Kidney (tissue), 13 donors: ENCODE measurements at regions not wholly inside any gene's neighbourhood (a gene's known extent, or its start where the extent isn't known, plus 50 kb on each side); places are given as distances from the start of the nearest gene placed in this dataset.

ENCODE experiments used
- DNase-seq, 5 donors: peaks; one replicate each; pipeline ENCODE4 v3.0.0-alpha.2; 2013 to 2020
- FAIRE-seq: peaks from 2 replicates; lab custom pipeline; 2012; peaks lifted over from hg19 to GRCh38; lab: Jason Lieb, UNC
- H3K27ac ChIP-seq, 2 donors: one replicate each; pipeline ENCODE4 v1.7.0; 2013; ENCODE audit warnings: low read depth in 2 of 2, low read length in 2 of 2, inconsistent platforms in 1 of 2
- H3K27me3 ChIP-seq: one replicate; pipeline ENCODE4 v1.7.1; 2013; ENCODE audit warnings: low read length, inconsistent platforms; ENCODE audit not compliant: control insufficient read depth, insufficient read depth
- H3K36me3 ChIP-seq, 3 donors: one replicate each; pipeline versions ENCODE4 v1.7.0 to v1.7.1; 2013; ENCODE audit warnings: low read length in 3 of 3, control low read depth in 1 of 3, inconsistent platforms in 1 of 3; ENCODE audit not compliant: insufficient read depth in 3 of 3, control insufficient read depth in 2 of 3
- H3K4me1 ChIP-seq, 3 donors: one replicate each; pipeline versions ENCODE4 v1.7.0 to v1.7.1; 2013; ENCODE audit warnings: low read length in 3 of 3, inconsistent platforms in 1 of 3, low read depth in 1 of 3; ENCODE audit not compliant: control insufficient read depth in 2 of 3, insufficient read depth in 2 of 3
- H3K4me3 ChIP-seq, 3 donors: one replicate each; pipeline versions ENCODE4 v1.7.0 to v1.8.1; 2013; ENCODE audit warnings: low read length in 3 of 3, control low read depth in 1 of 3, inconsistent platforms in 1 of 3
- H3K9ac ChIP-seq, 3 donors: one replicate each; pipeline versions ENCODE4 v1.7.0 to v1.7.1; 2013; ENCODE audit warnings: low read length in 3 of 3, control low read depth in 1 of 3, inconsistent platforms in 1 of 3
- H3K9me3 ChIP-seq, 3 donors: one replicate each; pipeline versions ENCODE4 v1.7.0 to v1.7.1; 2013; ENCODE audit warnings: low read length in 3 of 3, control low read depth in 1 of 3, inconsistent platforms in 1 of 3; ENCODE audit not compliant: control insufficient read depth in 2 of 3, insufficient read depth in 1 of 3
- intact Hi-C: fragments of 100-400 bp; cut with DNase I; formaldehyde crosslinking; loops from one replicate; pipeline ENCODE4 v1.11.1; 2022
- TF ChIP-seq, protein P1 (sequence below): IDR thresholded peaks from 3 replicates; pipeline ENCODE4 v1.5.1; 2012; ENCODE audit warnings: mild to moderate bottlenecking, moderate library complexity, borderline replicate concordance; ENCODE audit not compliant: insufficient read depth; ENCODE audit errors: extremely low read depth
- donor health status: control.
- donor health status: control.
- donor health status: control.
- donor health status: control.
- donor health status: control.
- donor health status: DM: yes; HTN: yes; CAD: no.
- donor health status: Normal renal cell carcinoma (clear cell type).

DNA sequence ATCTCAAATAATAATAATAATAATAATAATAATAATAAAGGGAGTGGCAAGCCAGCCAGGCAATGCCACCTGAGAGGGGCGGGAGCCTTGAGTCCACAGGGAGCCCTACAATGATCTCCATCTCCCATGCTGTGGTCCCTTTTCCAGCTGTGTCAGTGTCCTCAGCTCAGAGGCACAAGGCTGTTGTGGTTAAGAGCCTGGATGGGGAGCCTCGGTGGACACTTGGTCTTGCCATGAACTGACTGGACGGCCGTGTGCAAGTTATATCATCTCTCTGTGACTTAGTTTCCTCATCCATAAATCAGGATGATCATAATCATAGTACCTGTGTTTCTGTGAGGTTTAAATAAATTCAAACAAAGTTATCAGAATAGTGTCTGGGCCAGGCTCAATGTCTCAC lies 127.8 kb upstream of the TIAM1 start:
- DNase-seq: no peak
- intact Hi-C loops: no loop called here
- Histone ChIP-seq H3K36me3 (no peaks in the 10 kb centered on the region), H3K4me3 (no peak overlapping the region), H3K27ac (no peak overlapping the region), H3K27me3 (no peaks in the 10 kb centered on the region), H3K9me3 (no peaks in the 10 kb centered on the region), H3K4me1 (peaks cover 0 to 5% (median 0%) of the 10 kb centered on the region in 3 donors), H3K9ac (no peak overlapping the region)
- TF ChIP-seq, protein P1, sequence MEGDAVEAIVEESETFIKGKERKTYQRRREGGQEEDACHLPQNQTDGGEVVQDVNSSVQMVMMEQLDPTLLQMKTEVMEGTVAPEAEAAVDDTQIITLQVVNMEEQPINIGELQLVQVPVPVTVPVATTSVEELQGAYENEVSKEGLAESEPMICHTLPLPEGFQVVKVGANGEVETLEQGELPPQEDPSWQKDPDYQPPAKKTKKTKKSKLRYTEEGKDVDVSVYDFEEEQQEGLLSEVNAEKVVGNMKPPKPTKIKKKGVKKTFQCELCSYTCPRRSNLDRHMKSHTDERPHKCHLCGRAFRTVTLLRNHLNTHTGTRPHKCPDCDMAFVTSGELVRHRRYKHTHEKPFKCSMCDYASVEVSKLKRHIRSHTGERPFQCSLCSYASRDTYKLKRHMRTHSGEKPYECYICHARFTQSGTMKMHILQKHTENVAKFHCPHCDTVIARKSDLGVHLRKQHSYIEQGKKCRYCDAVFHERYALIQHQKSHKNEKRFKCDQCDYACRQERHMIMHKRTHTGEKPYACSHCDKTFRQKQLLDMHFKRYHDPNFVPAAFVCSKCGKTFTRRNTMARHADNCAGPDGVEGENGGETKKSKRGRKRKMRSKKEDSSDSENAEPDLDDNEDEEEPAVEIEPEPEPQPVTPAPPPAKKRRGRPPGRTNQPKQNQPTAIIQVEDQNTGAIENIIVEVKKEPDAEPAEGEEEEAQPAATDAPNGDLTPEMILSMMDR: no peak
- no peak for FAIRE-seq

DNA sequence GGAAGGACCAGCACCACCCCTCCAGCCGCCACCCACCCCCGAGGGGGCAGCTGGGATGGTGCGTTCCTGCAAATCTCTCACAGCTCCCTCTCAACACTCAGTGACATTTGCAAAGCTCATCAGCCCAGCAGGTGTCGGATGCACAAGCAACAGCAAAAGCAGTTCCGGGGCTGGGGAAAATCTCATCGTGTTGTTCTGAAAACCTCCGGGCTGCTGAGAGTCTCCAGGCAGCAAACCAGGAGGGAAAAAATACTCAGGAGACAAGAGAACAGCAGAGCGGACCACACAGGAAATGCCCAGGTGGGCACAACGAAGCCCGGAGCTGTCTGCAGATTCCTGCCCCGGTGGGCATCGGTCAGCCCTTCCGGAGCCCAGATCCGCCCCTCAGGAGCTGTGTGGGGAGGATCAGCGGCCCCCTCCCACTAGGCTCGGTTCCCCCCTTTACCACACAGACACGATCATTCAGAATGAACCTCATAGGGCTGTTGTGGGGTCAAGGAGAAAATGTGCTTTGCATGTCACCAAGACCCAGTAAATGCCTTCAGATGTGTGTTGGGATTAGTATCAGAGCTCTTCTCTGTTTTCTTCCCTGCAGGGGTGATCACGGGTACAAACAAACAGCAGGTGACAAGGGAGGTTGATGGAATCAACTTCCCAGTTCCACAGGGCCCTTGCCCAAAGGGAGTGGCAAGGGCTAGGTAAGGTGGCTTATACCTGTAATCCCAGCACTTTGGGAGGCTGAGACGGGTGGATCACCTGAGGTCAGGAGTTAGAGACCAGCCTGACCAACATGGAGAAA lies 127.0 kb upstream of the TIAM1 start:
- Histone ChIP-seq H3K27me3 (no peaks in the 10 kb centered on the region), H3K9ac (no peak overlapping the region), H3K27ac (no peak overlapping the region), H3K36me3 (no peaks in the 10 kb centered on the region), H3K4me3 (no peak overlapping the region), H3K4me1 (no peaks in the 10 kb centered on the region), H3K9me3 (no peaks in the 10 kb centered on the region)
- intact Hi-C loops: no loop called here
- FAIRE-seq (no peak), DNase-seq (no peak)
- TF ChIP-seq, protein P1: no peak

GRCh38 chr21:31460980-31461379 lies 116.9 kb upstream of the TIAM1 start:
- no peak overlapping the region for H3K4me3 ChIP-seq
- H3K4me1 ChIP-seq: no peaks in the 10 kb centered on the region
- intact Hi-C loops: no loop called here
- FAIRE-seq (no peak), DNase-seq (no peak)
- TF ChIP-seq, protein P1: no peak
- no peak overlapping the region for H3K9ac ChIP-seq
- H3K9me3 ChIP-seq: no peaks in the 10 kb centered on the region
- no peak overlapping the region for H3K27ac ChIP-seq
- no peaks in the 10 kb centered on the region for H3K27me3 ChIP-seq
- no peaks in the 10 kb centered on the region for H3K36me3 ChIP-seq
